C1 segment of cervical spinal cord (tissue), 14 donors: ENCODE measurements at regions not wholly inside any gene's neighbourhood (a gene's known extent, or its start where the extent isn't known, plus 50 kb on each side); places are given as distances from the start of the nearest gene placed in this dataset.
"Not testable (repeated sequence)": the region's sequence is repeated elsewhere in the genome, so short reads cannot be mapped to it uniquely, and the experiment has no call there.

ENCODE experiments used
- DNase-seq, 14 donors: peaks; one replicate each; lab custom pipeline; 2025; lab: John Stamatoyannopoulos, UW

GRCh38 chr20:6715401-6715941 lies 52.0 kb upstream of the BMP2 start:
- DNase-seq = no peak

GRCh38 chr20:6714279-6714711 lies 53.2 kb upstream of the BMP2 start:
- DNase-seq = no peak

DNA sequence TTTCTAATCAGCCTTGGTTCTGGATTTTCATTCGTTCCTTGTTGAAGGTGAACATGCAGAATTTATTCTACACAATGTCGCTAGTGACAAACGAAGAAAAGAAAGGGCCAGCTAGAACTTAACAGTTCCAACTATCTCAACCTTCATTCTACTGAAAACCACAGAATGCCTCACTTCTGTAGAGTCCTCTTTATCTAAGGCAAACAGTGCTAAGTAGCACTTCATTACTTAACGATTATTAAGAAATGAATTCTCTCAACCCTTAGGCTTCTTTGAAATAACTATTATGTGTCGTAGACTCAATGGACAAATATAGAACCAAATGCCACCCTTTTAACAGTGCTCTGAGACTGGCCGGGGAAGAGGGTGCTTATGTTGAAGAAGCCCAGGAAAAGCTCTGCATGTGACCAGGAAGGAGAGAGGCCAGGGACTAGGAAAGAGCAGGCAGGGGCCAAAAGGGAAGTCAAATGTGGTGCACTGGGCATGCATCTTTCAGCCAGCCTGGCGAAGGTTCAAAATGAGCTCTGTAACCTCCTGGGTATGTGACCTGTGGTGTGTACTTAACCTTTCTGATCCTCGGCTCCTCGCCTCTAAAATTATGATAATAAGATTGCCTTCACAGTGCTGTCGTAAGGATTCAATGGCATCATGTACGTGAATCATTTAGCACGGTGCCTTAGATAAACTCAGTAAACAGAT lies 55.4 kb upstream of the BMP2 start:
- no peak for DNase-seq

- no peak for DNase-seq
Observed at GRCh38 chr20:6709910-6710595, 57.4 kb upstream of the BMP2 start.

DNA sequence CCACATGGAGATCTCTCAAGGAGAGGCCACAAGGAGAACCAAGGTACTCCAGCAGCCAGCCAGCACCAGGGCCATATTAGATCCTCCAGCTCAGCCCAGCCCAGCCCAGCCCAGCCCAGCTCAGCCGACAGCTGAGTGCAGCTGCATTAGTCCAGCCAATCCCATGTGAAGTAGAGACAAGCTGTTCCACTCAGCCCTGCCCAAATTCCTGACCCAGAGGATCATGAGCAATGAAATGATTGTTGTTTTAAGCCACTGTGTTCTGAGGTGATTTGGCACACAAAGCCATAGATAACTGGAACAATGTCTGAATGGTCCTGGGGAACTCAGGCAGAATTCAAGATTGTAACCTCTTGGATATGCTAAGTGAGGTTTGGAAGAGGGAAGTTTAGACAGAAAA lies 59.5 kb upstream of the BMP2 start:
- no peak for DNase-seq

- no peak for DNase-seq
Observed at GRCh38 chr20:6707321-6707831, 60.1 kb upstream of the BMP2 start.

DNA sequence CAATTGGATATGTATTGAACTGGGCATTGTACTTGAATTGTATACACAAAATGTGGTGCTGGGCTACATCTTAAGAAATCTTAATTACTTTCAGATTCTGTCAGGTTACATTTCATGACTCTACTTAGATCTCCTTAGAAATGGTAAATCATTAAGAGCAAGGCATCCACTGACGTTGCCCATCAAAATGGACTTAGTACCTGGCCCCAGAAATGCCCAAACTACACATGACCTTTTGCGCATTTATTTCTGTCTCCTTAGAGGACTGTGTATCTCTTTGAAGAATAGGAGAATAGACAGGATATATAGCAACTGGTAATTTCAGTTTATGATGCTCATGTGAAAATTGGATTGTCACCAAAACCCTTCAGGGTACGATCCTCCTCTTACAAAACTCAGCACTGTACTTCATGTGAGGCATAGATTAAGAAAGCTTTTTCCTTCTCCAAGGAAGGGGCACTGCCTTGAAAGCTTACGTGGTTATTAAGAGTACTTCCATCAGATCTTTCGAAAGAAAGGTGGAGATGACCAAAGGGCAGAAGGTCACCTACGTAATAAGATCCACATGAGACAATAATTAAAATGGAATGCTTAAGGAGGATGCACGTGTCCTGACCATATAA lies 61.4 kb upstream of the BMP2 start:
- DNase-seq = no peak

DNA sequence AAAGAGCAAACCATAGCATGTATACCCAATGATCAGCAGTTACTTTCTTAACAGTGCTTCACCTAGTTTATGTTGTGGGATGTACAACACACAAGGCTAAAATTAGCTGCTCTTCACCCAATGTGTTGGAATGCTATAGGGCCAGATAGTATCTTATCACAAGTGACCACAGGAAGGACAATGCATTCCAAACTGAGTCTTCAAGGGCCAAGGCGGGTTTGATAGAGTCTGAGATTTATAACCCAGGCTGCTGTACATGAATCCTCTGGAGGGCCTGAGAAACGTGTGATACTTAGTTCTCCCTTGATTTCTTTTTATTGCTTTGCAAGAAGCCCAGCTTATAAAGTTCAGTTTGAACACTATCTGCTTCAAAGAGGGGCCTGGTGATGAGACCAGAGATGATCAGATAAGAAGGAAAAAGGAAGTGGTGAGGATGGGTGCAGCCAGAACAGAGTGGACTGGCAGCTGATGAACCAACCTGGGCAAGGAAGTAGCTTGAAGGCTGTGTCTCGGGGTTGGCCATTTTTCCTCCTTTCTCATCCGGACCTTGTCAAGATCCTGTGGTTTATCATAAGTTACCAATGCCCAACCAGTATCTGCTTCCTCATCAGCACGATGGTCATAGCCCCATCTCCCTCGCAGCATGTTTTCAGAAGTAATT lies 62.2 kb upstream of the BMP2 start:
- DNase-seq = no peak

- DNase-seq = no peak
Observed at GRCh38 chr20:6704132-6704861, 63.2 kb upstream of the BMP2 start.

GRCh38 chr20:6703656-6704055 lies 63.8 kb upstream of the BMP2 start:
- DNase-seq = no peak

- no peak for DNase-seq
Observed at GRCh38 chr20:6703047-6703446, 64.4 kb upstream of the BMP2 start.

GRCh38 chr20:6702144-6702543 lies 65.3 kb upstream of the BMP2 start:
- DNase-seq = no peak

- peak in 6 of 14 donors; percentile 4 to 36 (median 19) for DNase-seq
Observed at GRCh38 chr20:6700563-6701329, 66.7 kb upstream of the BMP2 start.

GRCh38 chr20:6699921-6700562 lies 67.4 kb upstream of the BMP2 start:
- no peak for DNase-seq

DNA sequence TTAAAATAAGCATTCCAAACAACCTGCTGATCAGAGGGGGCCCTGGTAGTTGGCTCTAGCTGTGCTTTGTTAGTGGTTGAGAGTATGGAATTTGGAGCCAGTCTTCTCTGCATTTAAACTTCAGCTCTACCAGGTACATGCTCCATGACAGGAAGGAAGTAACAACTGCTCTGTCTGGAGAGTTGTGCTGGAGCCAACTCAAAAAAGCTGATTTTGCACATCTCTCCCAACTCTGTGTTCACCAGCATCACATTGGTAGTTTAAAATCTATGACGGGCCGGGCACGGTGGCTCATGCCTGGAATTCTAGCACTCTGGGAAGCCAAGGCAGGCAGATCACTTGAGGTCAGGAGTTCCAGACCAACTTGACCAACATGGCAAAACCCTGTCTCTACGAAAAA lies 68.8 kb upstream of the BMP2 start:
- DNase-seq = no peak

- DNase-seq = no peak
Observed at GRCh38 chr20:6698056-6698455, 69.4 kb upstream of the BMP2 start.

- no peak for DNase-seq
Observed at GRCh38 chr20:6697228-6697972, 70.1 kb upstream of the BMP2 start.

DNA sequence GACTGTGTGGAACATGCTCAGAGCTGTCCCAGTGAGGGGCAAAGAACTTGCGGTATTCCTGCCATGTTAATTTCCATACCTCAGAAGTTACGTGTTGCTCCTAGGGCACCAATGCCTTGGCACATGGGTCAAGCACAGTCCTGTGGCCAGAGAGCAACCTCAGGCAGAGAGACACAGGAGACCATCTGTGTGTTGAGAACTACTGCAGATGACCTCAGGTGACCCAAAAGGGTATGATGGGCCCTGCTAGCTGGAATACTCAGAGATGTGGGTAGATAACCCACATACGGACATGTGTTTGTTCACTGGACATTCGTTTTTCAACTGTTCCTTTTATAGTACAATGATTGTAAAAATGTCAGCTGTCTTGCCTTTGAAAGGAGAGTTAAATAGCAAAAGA lies 71.5 kb upstream of the BMP2 start:
- DNase-seq = no peak

GRCh38 chr20:6693808-6694198 lies 73.7 kb upstream of the BMP2 start:
- not testable (repeated sequence) for DNase-seq
